ENCODE measurements at regions not wholly inside any gene's neighbourhood (a gene's known extent, or its start where the extent isn't known, plus 50 kb on each side); places are given as distances from the start of the nearest gene placed in this dataset.
A peak's percentile ranks its signal among the peaks of the same experiment; 100 is the strongest.

DNA sequence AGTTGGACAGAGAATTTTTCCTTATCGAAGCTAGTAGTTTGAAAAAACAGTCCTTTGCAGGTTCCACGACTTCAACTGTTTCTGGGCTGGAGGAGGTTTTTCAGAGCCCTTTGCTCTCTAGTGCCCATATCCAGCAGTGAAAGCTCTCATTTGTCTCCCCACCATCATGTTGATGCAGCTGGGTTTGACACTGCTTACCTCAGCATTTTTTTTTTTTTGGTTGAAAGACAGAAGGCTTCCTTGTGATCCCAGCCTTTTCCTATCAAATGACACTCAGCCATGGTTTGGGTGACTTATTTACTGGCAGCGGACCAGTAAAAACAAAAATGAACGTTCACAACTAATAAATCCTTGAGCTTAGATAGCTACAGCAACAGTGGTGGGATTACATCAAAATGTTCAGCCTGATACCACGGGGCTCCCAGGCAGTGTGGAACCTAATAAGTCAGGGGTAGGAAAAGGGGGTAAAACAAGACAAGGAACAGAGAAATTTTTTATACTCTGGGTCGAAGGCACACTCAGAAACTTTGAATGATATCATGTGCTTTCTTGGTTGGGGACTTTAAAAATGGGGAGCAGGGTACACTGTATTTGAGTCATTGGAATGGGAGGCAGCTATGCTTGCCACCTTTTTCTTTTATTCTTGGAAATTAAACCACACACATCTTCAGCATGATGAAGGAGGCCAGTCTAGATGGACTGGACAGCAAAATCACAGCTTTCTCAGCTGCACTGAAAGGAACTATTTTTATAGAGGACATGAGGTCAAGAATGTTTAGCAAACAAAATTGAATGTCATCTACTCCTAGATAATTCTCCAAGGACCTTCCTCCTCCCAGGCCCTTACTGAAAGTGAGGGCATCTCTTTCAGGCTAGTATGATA, 308.9 kb upstream of the MPDZ start:
- DNase-seq (ENCODE audit: low read depth, low spot score) = peak; percentile 32
- in situ Hi-C loops (cut with HindIII; ENCODE audit: low pct_unique_long_range_greater_than_20kb, low sequenced_read_pairs) = no loop called here

DNA sequence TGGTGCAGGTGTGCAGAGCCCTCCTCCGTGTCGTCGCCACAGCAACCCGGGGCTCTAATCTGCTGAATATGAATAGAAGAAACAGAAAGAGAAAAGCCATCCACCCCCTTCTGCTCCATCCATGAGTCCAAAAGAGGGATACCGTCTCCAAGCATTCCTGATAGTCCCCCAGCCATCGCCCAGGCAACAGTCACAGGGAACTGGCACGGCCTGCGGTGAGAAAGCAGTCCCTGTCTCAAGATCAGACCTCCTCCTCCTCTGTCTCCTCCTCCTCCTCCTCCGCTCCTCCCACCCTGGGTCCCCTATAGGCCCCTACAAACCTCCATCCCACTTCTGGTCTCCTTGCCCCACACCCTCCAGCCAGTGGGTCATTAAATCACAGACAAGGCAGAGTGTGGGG, 308.1 kb upstream of the MPDZ start:
- in situ Hi-C loops (cut with HindIII; ENCODE audit: low pct_unique_long_range_greater_than_20kb, low sequenced_read_pairs) = no loop called here
- DNase-seq (ENCODE audit: low read depth, low spot score) = no peak

GRCh38 chr9:13586587-13587374, 307.3 kb upstream of the MPDZ start:
- in situ Hi-C loops (cut with HindIII; ENCODE audit: low pct_unique_long_range_greater_than_20kb, low sequenced_read_pairs) = no loop called here

DNA sequence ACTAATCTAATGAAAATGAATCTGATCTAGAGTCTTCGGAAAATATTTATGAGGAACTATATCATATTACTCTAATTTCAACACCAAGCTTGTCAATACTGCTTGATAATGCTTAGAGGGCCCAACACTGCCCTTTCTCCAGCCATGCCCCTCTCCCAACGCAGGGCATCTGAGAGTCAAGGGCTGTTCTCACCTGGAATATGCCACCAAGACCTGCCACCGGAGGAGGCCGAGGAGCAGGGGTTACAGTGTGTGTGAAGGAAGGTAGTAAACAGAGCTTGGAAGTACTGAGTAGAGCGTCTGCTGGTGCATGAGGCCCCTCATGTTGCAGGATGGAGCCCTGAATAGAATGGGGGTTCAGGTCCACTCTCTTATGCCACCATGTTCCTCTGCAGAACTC, 301.3 kb upstream of the MPDZ start:
- no peak for DNase-seq (ENCODE audit: low read depth, low spot score)
- in situ Hi-C loops (cut with HindIII; ENCODE audit: low pct_unique_long_range_greater_than_20kb, low sequenced_read_pairs) = no loop called here

More at GRCh38 chr9:13586587-13587374, 307.3 kb upstream of the MPDZ start:
- no peak for DNase-seq (ENCODE audit: low read depth, low spot score)

DNA sequence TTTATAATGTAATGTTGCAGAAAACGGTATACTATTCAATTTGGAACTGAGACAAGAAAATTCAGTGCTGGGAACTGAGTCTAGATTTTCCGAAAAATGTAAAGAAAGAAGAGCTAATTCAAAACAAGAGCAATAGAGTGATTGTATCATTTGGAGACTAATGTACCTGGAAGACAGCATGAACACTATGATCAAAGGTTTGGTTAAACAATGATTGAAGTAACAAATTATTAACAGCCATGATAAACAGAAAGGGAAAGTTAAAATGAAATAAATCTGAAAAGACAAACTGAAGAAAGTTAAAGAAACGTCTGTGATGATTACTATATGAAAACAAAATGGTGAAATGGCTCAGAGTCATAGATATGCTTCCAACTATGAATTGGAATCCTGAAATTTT, 300.6 kb upstream of the MPDZ start:
- DNase-seq (ENCODE audit: low read depth, low spot score) = no peak
- in situ Hi-C loops (cut with HindIII; ENCODE audit: low pct_unique_long_range_greater_than_20kb, low sequenced_read_pairs) = no loop called here

GRCh38 chr9:13576101-13576500, 296.6 kb upstream of the MPDZ start:
- no peak for DNase-seq (ENCODE audit: low read depth, low spot score)
- in situ Hi-C loops (cut with HindIII; ENCODE audit: low pct_unique_long_range_greater_than_20kb, low sequenced_read_pairs) = no loop called here

DNA sequence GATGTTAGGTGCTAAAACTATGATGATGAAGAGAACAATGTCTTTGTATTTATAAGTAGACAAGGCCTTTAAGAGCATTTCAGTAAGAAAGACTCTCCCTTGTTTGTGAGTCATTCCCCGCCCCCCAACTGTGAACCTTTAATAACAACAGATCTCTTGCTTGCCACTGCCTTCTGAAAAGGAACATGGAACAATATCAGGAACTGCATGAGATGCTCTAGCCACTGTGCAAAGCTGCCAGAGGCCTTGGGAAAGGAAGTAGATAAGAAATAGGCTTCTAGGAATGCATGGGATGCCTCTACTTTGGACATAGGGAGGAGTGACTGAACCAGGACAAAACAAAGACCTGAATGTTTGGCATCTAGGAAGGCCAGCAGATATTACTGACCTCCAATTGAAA, 296.1 kb upstream of the MPDZ start:
- DNase-seq (ENCODE audit: low read depth, low spot score) = no peak
- in situ Hi-C loops (cut with HindIII; ENCODE audit: low pct_unique_long_range_greater_than_20kb, low sequenced_read_pairs) = no loop called here

GRCh38 chr9:13570068-13570974, 290.8 kb upstream of the MPDZ start:
- no peak for DNase-seq (ENCODE audit: low read depth, low spot score)
- in situ Hi-C loops (cut with HindIII; ENCODE audit: low pct_unique_long_range_greater_than_20kb, low sequenced_read_pairs) = no loop called here

- in situ Hi-C loops (cut with HindIII; ENCODE audit: low pct_unique_long_range_greater_than_20kb, low sequenced_read_pairs) = no loop called here
Measured at GRCh38 chr9:13569602-13570067, 290.1 kb upstream of the MPDZ start.

GRCh38 chr9:13568841-13569601, 289.5 kb upstream of the MPDZ start:
- peak; percentile 14 for DNase-seq (ENCODE audit: low read depth, low spot score)
- in situ Hi-C loops (cut with HindIII; ENCODE audit: low pct_unique_long_range_greater_than_20kb, low sequenced_read_pairs) = no loop called here

More at GRCh38 chr9:13569602-13570067, 290.1 kb upstream of the MPDZ start:
- no peak for DNase-seq (ENCODE audit: low read depth, low spot score)

- in situ Hi-C loops (cut with HindIII; ENCODE audit: low pct_unique_long_range_greater_than_20kb, low sequenced_read_pairs) = no loop called here
Measured at GRCh38 chr9:13568405-13568804, 288.9 kb upstream of the MPDZ start.

DNA sequence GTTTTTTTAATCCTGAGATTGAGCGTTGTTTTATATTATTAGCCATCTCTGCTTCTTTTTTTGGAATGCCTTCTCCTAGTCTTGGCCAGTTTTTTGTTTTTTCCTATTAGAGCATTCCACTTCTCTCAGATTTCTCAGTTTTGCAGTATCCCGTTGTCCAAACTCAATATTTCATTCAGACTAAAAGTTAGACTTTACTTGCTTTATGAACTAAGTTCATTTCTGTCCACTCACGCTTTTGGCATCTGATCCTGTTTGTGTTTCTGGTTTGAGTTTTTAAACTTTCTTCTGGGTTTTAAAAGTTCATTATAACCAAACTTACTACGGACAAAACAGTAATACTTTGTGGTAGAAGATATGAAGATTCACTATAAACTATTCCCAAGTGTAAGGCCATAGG, 288.3 kb upstream of the MPDZ start:
- in situ Hi-C loops (cut with HindIII; ENCODE audit: low pct_unique_long_range_greater_than_20kb, low sequenced_read_pairs) = no loop called here
- no peak for DNase-seq (ENCODE audit: low read depth, low spot score)

More at GRCh38 chr9:13568405-13568804, 288.9 kb upstream of the MPDZ start:
- no peak for DNase-seq (ENCODE audit: low read depth, low spot score)

DNA sequence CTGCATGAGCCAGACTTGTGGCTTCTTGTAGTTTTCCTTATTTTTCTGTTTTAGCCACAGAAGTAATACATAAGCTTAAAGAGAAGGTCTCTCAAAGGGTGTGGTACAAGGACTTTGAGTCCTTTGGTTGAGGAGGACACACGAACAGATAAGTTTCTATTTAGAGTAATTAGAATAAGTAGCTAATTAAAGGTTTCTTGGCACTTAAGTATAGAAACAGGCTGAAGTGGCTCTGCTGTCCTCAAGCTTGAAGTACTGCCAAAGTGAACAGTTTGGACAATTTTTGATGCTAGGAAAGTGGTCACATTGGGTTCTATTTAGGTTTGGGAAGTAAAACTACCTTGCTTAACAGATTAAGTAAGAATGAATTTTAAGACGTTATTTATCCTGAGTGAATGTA, 278.3 kb upstream of the MPDZ start:
- no peak for DNase-seq (ENCODE audit: low read depth, low spot score)
- in situ Hi-C loops (cut with HindIII; ENCODE audit: low pct_unique_long_range_greater_than_20kb, low sequenced_read_pairs) = no loop called here

- no peak for DNase-seq (ENCODE audit: low read depth, low spot score)
- in situ Hi-C loops (cut with HindIII; ENCODE audit: low pct_unique_long_range_greater_than_20kb, low sequenced_read_pairs) = no loop called here
Measured at GRCh38 chr9:13556656-13557055, 277.2 kb upstream of the MPDZ start.

GRCh38 chr9:13555989-13556500, 276.6 kb upstream of the MPDZ start:
- no peak for DNase-seq (ENCODE audit: low read depth, low spot score)
- in situ Hi-C loops (cut with HindIII; ENCODE audit: low pct_unique_long_range_greater_than_20kb, low sequenced_read_pairs) = no loop called here

DNA sequence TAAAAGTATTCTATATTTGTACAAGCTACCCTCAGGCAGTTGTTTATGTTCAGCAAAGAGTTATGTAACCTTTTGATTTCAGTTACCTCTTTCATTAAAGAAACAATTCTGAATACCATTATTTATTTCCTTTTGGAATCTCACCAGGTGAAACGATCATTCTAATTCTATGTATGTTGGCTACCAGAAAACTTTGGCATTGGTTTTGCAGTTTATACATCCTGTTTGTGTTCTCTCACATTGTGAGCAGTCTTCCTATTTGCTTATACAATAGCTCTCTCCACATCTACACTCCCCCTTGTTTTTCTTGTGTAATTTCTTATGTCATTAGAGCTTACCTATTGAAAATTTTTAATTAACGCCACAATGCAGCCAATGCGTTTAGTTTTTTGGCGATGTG, 276.0 kb upstream of the MPDZ start:
- in situ Hi-C loops (cut with HindIII; ENCODE audit: low pct_unique_long_range_greater_than_20kb, low sequenced_read_pairs) = no loop called here
- DNase-seq (ENCODE audit: low read depth, low spot score) = no peak

DNA sequence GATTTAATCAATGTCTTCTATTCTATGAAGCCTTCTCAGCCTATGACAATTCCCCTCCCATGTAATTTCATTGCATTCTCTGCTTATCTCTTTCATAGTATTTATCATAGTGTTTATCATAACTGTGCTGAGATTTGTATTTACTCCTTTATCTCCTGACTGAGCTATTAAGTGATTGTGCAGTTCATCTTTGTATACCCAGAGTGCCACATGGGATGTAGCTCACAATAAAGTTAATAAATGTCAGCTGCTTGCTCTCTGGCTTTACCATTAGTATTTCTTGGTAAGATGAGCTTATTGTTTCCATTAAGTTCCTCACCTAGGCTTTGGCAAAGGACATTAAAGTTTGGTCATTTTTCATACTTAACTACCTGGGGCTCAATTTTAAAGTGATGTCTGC, 275.1 kb upstream of the MPDZ start:
- no peak for DNase-seq (ENCODE audit: low read depth, low spot score)
- in situ Hi-C loops (cut with HindIII; ENCODE audit: low pct_unique_long_range_greater_than_20kb, low sequenced_read_pairs) = no loop called here
